GM12873 (cell line): ENCODE measurements at regions not wholly inside any gene's neighbourhood (a gene's known extent, or its start where the extent isn't known, plus 50 kb on each side); places are given as distances from the start of the nearest gene placed in this dataset.

Source experiments
- TF ChIP-seq, protein P1 (sequence below): IDR thresholded peaks from 2 replicates; pipeline ENCODE4 v1.5.1; 2012; ENCODE audit warnings: low read depth, mild to moderate bottlenecking, moderate library complexity, low read length, control low read depth; ENCODE audit not compliant: insufficient read depth; ENCODE audit errors: missing control alignments

DNA sequence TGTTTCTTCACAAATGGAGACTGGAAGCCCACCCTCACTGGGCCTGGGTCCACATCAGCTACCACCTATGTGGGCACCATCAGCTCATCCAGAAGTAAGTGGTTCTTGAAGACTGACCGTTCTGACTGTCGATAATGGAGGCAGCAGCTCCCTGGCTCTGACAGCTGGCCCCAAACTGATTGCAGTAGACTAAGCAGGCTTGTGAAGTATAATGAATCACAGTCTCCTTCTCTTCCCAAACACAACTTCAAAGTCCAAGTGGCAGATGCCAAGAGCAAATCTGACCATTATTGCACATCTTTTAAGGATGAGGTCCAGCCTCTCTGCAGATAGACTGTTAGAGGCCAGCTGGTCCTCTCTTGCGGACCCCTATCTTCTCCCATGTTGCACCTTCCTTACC, 574.4 kb upstream of the KLF12 start:
- TF ChIP-seq, protein P1, sequence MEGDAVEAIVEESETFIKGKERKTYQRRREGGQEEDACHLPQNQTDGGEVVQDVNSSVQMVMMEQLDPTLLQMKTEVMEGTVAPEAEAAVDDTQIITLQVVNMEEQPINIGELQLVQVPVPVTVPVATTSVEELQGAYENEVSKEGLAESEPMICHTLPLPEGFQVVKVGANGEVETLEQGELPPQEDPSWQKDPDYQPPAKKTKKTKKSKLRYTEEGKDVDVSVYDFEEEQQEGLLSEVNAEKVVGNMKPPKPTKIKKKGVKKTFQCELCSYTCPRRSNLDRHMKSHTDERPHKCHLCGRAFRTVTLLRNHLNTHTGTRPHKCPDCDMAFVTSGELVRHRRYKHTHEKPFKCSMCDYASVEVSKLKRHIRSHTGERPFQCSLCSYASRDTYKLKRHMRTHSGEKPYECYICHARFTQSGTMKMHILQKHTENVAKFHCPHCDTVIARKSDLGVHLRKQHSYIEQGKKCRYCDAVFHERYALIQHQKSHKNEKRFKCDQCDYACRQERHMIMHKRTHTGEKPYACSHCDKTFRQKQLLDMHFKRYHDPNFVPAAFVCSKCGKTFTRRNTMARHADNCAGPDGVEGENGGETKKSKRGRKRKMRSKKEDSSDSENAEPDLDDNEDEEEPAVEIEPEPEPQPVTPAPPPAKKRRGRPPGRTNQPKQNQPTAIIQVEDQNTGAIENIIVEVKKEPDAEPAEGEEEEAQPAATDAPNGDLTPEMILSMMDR: no peak

DNA sequence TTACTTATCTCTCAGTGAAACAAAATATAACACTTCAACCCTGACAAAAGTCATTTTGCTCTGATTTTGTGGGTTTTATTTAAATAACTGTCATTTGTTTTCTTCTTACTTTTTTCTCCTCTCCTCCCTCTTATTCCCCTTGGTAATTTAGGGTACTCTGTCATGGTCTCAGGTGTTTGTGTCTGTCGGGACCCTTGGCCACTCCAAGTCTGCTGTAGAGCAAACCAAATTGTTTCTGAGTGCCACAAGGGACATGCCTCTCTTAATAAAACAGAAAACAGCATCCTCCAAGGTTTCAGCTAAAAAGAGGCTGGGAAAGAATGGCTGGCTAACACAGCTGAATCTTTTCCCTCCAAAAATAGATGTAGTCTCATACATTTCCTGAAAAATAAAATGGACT, 573.1 kb upstream of the KLF12 start:
- TF ChIP-seq, protein P1: no peak

DNA sequence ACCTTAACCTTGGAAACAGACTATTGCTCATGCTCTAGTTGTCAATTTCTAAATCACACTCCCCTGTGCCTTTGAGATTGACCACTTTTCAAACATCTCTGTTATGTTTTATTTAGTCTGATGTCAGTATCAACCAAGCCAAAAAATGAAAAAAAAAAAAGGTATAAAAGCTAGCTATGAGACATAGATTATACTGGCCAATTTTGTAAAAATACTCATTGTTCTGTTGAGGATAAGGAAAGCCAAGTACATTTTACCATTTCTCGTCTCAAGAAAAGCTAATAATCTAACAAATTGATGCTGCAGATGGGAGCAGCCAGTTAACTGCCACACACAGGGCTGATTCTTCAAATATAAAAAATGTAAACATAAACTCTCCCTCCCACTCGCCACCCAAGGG, 572.6 kb upstream of the KLF12 start:
- TF ChIP-seq, protein P1: no peak

DNA sequence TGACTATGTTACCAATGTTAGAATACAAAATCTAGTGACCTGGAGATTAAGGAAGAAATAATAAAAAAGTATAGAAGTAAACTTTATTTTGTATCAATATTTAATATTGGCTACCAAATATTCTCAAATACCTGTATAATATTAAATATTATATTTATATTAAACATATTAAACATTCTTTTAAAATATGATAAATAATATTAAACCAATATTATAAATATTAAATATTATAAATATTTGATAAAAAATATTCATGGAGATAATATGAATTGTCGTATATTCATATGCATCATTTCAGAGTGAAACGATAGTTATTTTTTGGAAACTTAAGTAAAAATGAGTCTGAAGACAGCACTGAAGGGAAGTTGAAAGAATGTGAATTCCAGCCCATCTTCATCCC, 571.2 kb upstream of the KLF12 start:
- TF ChIP-seq, protein P1: no peak

DNA sequence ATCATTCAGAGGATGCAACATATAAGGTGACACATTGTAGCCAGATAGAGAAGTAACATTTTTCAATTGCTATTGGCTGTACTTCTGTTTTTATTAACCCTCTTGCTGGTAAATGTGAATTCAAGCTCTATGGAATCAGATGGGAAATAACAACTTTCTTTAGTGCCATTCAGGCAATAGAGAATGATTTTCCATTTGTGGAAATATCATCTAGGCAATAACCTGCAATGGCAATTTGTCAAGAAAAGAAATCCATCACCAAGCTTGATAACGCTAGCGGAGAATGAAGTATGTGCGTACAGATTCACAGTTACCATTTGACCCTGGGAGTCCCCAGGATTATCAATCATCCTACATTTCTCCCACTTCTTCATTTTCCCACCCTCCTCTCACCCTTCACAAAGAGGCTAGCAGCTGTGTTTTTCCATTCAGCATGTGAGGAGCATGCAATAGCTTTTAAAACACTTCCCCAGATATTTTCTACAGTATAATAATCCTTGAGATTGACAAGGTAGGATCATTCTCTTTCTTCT, 569.7 kb upstream of the KLF12 start:
- TF ChIP-seq, protein P1: no peak

DNA sequence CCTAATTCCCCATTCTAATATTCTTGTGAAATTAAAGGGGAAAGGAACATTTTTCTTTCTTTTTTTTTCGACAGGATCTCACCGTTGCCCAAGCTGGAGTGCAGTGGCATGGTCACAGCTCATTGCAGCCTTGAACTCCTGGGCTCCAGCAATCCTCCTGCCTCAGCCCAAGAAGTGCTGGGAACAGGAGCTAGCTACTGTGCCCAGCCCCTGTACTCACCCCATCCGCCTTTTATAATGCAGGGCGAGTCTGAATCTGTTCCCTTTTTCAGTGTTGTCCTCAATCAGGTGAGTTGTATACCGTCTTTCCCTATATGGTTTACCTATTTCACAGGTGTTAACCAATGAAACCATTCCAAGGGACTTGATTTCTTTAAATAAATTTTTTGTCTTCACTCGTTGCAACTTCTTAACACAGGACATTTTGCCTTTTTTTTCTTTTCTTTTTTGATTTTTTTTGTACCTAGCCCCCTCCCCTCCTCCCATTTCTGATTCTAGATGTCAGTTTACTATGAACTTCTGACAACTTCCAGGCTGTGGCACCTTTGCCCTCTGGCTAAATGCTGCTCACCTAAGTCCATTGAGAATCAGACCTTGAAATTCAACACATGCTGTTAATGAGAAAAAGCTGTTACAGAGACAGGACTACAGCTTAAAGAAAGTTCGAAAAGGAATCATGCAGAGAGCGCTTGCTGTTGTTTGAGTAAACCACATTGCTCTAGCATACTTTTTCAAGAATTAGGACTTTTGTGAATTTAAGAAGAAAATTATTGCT, 562.1 kb upstream of the KLF12 start:
- TF ChIP-seq, protein P1: no peak

DNA sequence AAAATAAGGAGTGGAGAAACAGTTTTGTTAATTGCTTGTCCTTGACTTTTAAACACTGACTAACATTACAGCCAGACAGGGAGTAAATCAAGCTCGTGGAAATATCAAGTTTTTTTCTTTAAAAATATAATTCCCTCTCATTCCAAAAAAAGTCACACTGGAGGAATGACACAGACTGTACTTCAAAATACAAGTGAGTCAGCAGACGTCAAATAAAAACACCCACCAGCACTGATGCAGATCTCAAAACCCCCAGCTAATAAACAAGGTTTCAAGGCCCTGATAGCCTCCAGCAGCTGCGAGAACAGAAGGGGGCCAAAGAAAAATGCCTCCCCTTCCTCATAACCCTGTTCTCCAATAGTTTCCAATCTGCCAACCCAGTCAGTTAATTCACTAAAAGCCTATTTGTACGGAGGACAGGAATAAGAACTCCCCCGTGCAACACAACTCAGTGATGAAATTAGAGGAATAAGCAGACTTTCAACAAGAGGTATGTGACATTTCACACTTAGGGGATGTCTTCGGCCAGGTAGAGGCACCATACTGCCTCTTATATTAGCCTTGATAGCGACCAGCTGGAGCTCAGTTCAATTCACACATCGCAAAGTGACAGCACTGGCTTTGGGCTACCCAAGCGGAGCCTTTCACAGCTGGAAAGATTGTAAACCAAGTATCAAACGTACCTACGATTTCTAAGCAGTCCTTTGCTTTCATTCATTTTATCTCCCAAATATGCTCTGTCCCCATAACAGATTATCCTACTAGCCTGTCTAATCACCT, 561.0 kb upstream of the KLF12 start:
- TF ChIP-seq, protein P1: no peak
